ENCODE measurements at regions not wholly inside any gene's neighbourhood (a gene's known extent, or its start where the extent isn't known, plus 50 kb on each side); places are given as distances from the start of the nearest gene placed in this dataset.

GRCh38 chr3:170745211-170745718, 124.7 kb downstream of the RPL22L1 start:
- TF ChIP-seq CTCF (IDR thresholded peaks at IDR 0.05; ENCODE audit: insufficient read depth, low read length, poor library complexity, severe bottlenecking), result no peak
- TF ChIP-seq EZH2phosphoT487 (conservative IDR thresholded peaks at IDR 0.05; ENCODE audit: low read length), result no peak

All from SU-DHL-6 (cell line).